ENCODE measurements at regions not wholly inside any gene's neighbourhood (a gene's known extent, or its start where the extent isn't known, plus 50 kb on each side); places are given as distances from the start of the nearest gene placed in this dataset.

- no peak for TF ChIP-seq CTCF (IDR thresholded peaks at IDR 0.05)
- Histone ChIP-seq H3K27ac (peak overlapping the region; percentile 37 to 58), H3K4me3 (peak overlapping the region; percentile 86)
- no peak for DNase-seq (ENCODE audit: low spot score)
Observed at GRCh38 chr4:24470666-24471485, 113.5 kb downstream of the DHX15 start.

GRCh38 chr4:24468071-24468470 is 116.3 kb downstream of the DHX15 start:
- no peak overlapping the region for H3K4me3 ChIP-seq
- no peak for DNase-seq (ENCODE audit: low spot score)
- no peak overlapping the region for H3K27ac ChIP-seq
- no peak for TF ChIP-seq CTCF (IDR thresholded peaks at IDR 0.05)

- TF ChIP-seq CTCF (IDR thresholded peaks at IDR 0.05), result no peak
- no peak for DNase-seq (ENCODE audit: low spot score)
- no peak overlapping the region for H3K4me3 ChIP-seq
Observed at GRCh38 chr4:24464566-24464965, 119.8 kb downstream of the DHX15 start.

GRCh38 chr4:24456431-24456830 is 127.9 kb downstream of the DHX15 start:
- H3K4me3 ChIP-seq, result no peak overlapping the region
- no peak for DNase-seq (ENCODE audit: low spot score)
- no peak overlapping the region for H3K27ac ChIP-seq
- TF ChIP-seq CTCF (IDR thresholded peaks at IDR 0.05), result no peak

More at GRCh38 chr4:24464566-24464965, 119.8 kb downstream of the DHX15 start:
- no peak overlapping the region for H3K27ac ChIP-seq

GRCh38 chr4:24453951-24454350 is 130.4 kb downstream of the DHX15 start:
- Histone ChIP-seq H3K27ac (no peak overlapping the region), H3K4me3 (no peak overlapping the region)
- no peak for TF ChIP-seq CTCF (IDR thresholded peaks at IDR 0.05)
- DNase-seq (ENCODE audit: low spot score), result no peak

- no peak for DNase-seq (ENCODE audit: low spot score)
- Histone ChIP-seq H3K4me3 (no peak overlapping the region), H3K27ac (no peak overlapping the region)
- TF ChIP-seq CTCF (IDR thresholded peaks at IDR 0.05), result no peak
Observed at GRCh38 chr4:24451870-24452269, 132.5 kb downstream of the DHX15 start.

- H3K27ac ChIP-seq, result no peak overlapping the region
- DNase-seq (ENCODE audit: low spot score), result no peak
- TF ChIP-seq CTCF (IDR thresholded peaks at IDR 0.05), result no peak
Observed at GRCh38 chr4:24443200-24443599, 141.2 kb downstream of the DHX15 start.

More at GRCh38 chr4:24443200-24443599, 141.2 kb downstream of the DHX15 start:
- no peak overlapping the region for H3K4me3 ChIP-seq
